ENCODE measurements at regions not wholly inside any gene's neighbourhood (a gene's known extent, or its start where the extent isn't known, plus 50 kb on each side); places are given as distances from the start of the nearest gene placed in this dataset.

GRCh38 chr14:30214014-30214413, 286.4 kb upstream of the PRKD1 start:
- TF ChIP-seq POLR2AphosphoS5 (IDR thresholded peaks at IDR 0.05) (no peak), CTCF (IDR thresholded peaks at IDR 0.05) (no peak)

Measured in upper lobe of left lung (tissue), 4 donors.